GM13976 (cell line): ENCODE measurements at regions not wholly inside any gene's neighbourhood (a gene's known extent, or its start where the extent isn't known, plus 50 kb on each side); places are given as distances from the start of the nearest gene placed in this dataset.

Experiments used
- DNase-seq: peaks from one replicate; pipeline ENCODE4 v3.0.0; 2012; ENCODE audit warnings: low spot score
- in situ Hi-C: fragments of 300-500 bp; cut with MboI; formaldehyde crosslinking; loops from one replicate; pipeline ENCODE4 v1.12.0; 2022; ENCODE audit warnings: low sequenced_read_pairs, mixed read lengths, inconsistent platforms; ENCODE audit not compliant: unreplicated experiment
- TF ChIP-seq, protein P1 (sequence below): IDR thresholded peaks from 2 replicates; pipeline ENCODE4 v1.5.1; 2012; ENCODE audit warnings: borderline replicate concordance, mild to moderate bottlenecking; ENCODE audit not compliant: insufficient read depth; ENCODE audit errors: extremely low read depth, missing control alignments, control extremely low read depth

GRCh38 chr22:48973694-48974041 is 854.0 kb downstream of the BRD1 start:
- in situ Hi-C loops: no loop called here
- DNase-seq: no peak
- TF ChIP-seq, protein P1, sequence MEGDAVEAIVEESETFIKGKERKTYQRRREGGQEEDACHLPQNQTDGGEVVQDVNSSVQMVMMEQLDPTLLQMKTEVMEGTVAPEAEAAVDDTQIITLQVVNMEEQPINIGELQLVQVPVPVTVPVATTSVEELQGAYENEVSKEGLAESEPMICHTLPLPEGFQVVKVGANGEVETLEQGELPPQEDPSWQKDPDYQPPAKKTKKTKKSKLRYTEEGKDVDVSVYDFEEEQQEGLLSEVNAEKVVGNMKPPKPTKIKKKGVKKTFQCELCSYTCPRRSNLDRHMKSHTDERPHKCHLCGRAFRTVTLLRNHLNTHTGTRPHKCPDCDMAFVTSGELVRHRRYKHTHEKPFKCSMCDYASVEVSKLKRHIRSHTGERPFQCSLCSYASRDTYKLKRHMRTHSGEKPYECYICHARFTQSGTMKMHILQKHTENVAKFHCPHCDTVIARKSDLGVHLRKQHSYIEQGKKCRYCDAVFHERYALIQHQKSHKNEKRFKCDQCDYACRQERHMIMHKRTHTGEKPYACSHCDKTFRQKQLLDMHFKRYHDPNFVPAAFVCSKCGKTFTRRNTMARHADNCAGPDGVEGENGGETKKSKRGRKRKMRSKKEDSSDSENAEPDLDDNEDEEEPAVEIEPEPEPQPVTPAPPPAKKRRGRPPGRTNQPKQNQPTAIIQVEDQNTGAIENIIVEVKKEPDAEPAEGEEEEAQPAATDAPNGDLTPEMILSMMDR: no peak

- TF ChIP-seq, protein P1: no peak
- peak; percentile 8 for DNase-seq
- in situ Hi-C loops: no loop called here
Observed at GRCh38 chr22:48972979-48973693, 854.5 kb downstream of the BRD1 start.

DNA sequence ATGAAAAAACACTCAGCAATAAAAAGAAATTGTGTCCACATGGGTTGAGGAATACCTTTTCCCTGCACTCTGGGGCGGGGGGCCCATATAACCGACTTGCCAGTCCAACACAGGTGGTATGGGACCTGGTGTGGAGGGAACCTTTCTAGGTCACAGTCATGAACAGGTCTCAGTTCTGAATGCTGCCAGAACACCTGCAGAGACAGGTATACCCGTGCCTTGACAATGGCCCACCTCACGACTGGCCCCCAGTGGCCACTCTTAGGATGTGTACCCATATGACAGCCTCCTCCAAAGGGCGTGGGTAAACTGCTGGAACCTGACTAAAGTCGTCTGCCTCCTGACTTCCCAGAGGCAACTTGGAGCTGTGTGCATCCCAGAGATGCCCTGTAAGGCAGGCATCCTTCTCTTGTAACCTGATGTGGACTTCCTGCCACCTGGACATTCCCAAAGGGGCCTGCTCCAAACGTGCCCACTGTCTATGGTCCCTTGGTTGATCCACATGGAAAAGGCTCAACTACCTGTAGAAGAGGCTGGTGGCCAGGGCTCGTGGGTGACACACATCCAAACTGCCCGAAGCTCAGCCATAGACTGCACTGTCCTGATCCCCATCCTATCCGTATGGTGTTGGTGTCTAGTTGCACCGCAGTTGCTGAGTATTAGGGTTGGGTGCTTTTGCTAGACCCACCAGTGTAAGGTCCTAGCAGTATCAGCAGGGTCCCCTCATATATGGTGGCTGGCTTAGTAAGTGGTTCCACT is 859.3 kb downstream of the BRD1 start:
- TF ChIP-seq, protein P1: no peak
- no peak for DNase-seq
- in situ Hi-C loops: no loop called here

- DNase-seq: no peak
- TF ChIP-seq, protein P1: no peak
- in situ Hi-C loops: no loop called here
Observed at GRCh38 chr22:48963405-48963804, 864.3 kb downstream of the BRD1 start.

DNA sequence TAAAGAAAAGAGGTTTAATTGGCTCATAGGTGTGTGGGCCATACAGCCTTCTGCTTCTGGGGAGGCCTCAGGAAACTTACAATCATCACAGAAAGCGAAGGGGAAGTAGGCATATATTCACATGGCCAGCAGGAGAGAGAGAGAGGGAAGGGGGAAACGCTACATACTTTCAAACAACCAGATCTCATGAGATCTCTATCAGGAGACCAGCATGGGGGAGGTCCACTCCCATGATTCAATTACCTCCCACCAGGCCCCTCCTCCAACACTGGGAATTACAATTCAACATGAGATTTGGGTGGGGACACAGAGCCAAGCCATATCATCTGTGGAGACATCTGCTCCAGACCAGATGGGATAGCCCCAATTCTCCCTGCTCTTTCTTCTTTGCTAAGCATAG is 866.0 kb downstream of the BRD1 start:
- TF ChIP-seq, protein P1: no peak
- in situ Hi-C loops: no loop called here
- no peak for DNase-seq

- in situ Hi-C loops: no loop called here
- TF ChIP-seq, protein P1: no peak
- DNase-seq: no peak
Observed at GRCh38 chr22:48960980-48961660, 866.6 kb downstream of the BRD1 start.
